Tibial nerve (tissue), 4 donors: ENCODE measurements at regions not wholly inside any gene's neighbourhood (a gene's known extent, or its start where the extent isn't known, plus 50 kb on each side); places are given as distances from the start of the nearest gene placed in this dataset.

Experiments used
- EP300 ChIP-seq, 2 donors: sonication (generic); formaldehyde crosslinking; IDR thresholded peaks; one replicate each; pipeline ENCODE4 v1.6.1; 2017; ENCODE audit warnings: antibody characterized with exemption in 2 of 2, mild to moderate bottlenecking in 1 of 2
- TF ChIP-seq, protein P1 (sequence below), 5 experiments: fragments of 200-600 bp in 3 of 5; fragments of 450-650 bp in 2 of 5; sonication (generic) in 3 of 5; IDR thresholded peaks; one replicate each; pipeline ENCODE4 v1.5.1; 2016 to 2019; ENCODE audit warnings: antibody characterized with exemption in 5 of 5, mild to moderate bottlenecking in 3 of 5, moderate library complexity in 2 of 5

DNA sequence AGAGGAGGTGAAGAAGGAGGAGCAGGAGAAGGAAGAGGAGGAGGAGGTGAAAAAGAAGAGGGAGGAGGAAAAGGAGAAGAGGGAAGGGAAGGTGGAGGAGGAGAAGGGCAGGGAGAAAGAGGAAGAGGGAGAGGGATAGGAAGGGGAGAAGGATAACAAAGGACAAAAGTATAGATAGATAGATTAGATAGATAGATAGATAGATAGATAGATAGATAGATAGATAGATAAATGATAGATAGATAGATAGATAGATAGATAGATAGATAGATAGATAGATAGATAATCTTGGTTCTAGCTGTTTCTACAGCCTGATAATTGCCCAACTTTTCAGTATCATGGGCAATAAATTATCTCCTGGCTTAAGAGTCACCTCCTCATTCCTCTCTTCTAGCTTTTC, 296.2 kb upstream of the C16orf82 start:
- no peak for TF ChIP-seq EP300 (IDR thresholded peaks at IDR 0.05)
- TF ChIP-seq, protein P1, sequence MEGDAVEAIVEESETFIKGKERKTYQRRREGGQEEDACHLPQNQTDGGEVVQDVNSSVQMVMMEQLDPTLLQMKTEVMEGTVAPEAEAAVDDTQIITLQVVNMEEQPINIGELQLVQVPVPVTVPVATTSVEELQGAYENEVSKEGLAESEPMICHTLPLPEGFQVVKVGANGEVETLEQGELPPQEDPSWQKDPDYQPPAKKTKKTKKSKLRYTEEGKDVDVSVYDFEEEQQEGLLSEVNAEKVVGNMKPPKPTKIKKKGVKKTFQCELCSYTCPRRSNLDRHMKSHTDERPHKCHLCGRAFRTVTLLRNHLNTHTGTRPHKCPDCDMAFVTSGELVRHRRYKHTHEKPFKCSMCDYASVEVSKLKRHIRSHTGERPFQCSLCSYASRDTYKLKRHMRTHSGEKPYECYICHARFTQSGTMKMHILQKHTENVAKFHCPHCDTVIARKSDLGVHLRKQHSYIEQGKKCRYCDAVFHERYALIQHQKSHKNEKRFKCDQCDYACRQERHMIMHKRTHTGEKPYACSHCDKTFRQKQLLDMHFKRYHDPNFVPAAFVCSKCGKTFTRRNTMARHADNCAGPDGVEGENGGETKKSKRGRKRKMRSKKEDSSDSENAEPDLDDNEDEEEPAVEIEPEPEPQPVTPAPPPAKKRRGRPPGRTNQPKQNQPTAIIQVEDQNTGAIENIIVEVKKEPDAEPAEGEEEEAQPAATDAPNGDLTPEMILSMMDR (IDR thresholded peaks at IDR 0.05) = no peak
